B cell (primary cell): ENCODE measurements at regions not wholly inside any gene's neighbourhood (a gene's known extent, or its start where the extent isn't known, plus 50 kb on each side); places are given as distances from the start of the nearest gene placed in this dataset.

Source experiments
- ATAC-seq: fragments of 200-7000 bp; cut with Tn5 transposase; one replicate; pipeline ENCODE4 v1.10.0; 2021; ENCODE audit warnings: low read depth, mild to moderate bottlenecking, moderate number of reproducible peaks, moderate library complexity
- CTCF ChIA-PET: fragments of 350-600 bp; sonication (Branson Sonifier 250); formaldehyde crosslinking; loops from one replicate; lab custom pipeline; 2021; ENCODE audit warnings: antibody characterized with exemption, inconsistent platforms; lab: Charles Lee
- POLR2A ChIA-PET: fragments of 350-600 bp; sonication (Branson Sonifier 250); formaldehyde crosslinking; loops from one replicate; lab custom pipeline; 2021; ENCODE audit warnings: antibody characterized with exemption; lab: Charles Lee
- DNase-seq: peaks from one replicate; pipeline ENCODE4 v3.0.0; 2013
- H2AFZ ChIP-seq: 2 replicates; pipeline ENCODE4 v1.6.1; 2012; ENCODE audit warnings: mild to moderate bottlenecking, low read depth, low read length; ENCODE audit not compliant: insufficient read depth, poor library complexity, severe bottlenecking
- H3K27ac ChIP-seq, 2 donors: 1 replicate in 1 of 2; 2 replicates in 1 of 2; pipeline ENCODE4 v1.5.1; 2012 to 2013; ENCODE audit warnings: low read length in 2 of 2, mild to moderate bottlenecking in 2 of 2, moderate library complexity in 1 of 2
- H3K27me3 ChIP-seq, 4 experiments: fragments of 200-600 bp in 1 of 4; sonication (generic) in 1 of 4; replicated peaks in 1 of 4; 1 replicate in 2 of 4; 2 replicates in 2 of 4; pipeline versions ENCODE4 v1.6.1 to v1.7.0; 2013 to 2016; ENCODE audit warnings: low read length in 3 of 4, mild to moderate bottlenecking in 2 of 4, mixed read lengths in 1 of 4, moderate library complexity in 1 of 4; ENCODE audit not compliant: insufficient read depth in 4 of 4, control insufficient read depth in 3 of 4; ENCODE audit errors: control extremely low read depth in 1 of 4
- H3K36me3 ChIP-seq, 2 experiments: replicated peaks in 1 of 2; 1 replicate in 1 of 2; 2 replicates in 1 of 2; pipeline versions ENCODE4 v1.6.1 to v1.7.1; 2013; ENCODE audit warnings: low read length in 1 of 2; ENCODE audit not compliant: insufficient read depth in 2 of 2, control insufficient read depth in 1 of 2; ENCODE audit errors: control extremely low read depth in 1 of 2, extremely low read depth in 1 of 2
- H3K4me1 ChIP-seq, 2 donors: fragments of 200-600 bp in 1 of 2; sonication (generic) in 1 of 2; 1 replicate in 1 of 2; 2 replicates in 1 of 2; pipeline versions ENCODE4 v1.5.1 to v1.6.1; 2013 to 2017; ENCODE audit warnings: low read length in 2 of 2; ENCODE audit not compliant: control insufficient read depth in 2 of 2, insufficient read depth in 2 of 2
- H3K4me2 ChIP-seq: replicated peaks from 2 replicates; pipeline ENCODE3; 2012; ENCODE audit warnings: mild to moderate bottlenecking, low read depth, low read length; ENCODE audit not compliant: poor library complexity, severe bottlenecking
- H3K4me3 ChIP-seq, 5 experiments: fragments of 200-600 bp in 1 of 5; sonication (generic) in 1 of 5; 1 replicate in 3 of 5; 2 replicates in 2 of 5; pipeline versions ENCODE4 v1.5.1 to v1.7.0; 2011 to 2016; ENCODE audit warnings: low read length in 4 of 5, mild to moderate bottlenecking in 4 of 5, low read depth in 2 of 5, control low read depth in 1 of 5, moderate library complexity in 1 of 5; ENCODE audit not compliant: insufficient read depth in 1 of 5; ENCODE audit errors: control extremely low read depth in 1 of 5, extremely low read depth in 1 of 5
- H3K79me2 ChIP-seq: fragments of 200-600 bp; sonication (generic); one replicate; pipeline ENCODE4 v1.6.0; 2016; ENCODE audit warnings: low read length; ENCODE audit not compliant: control insufficient read depth, insufficient read depth
- H3K9ac ChIP-seq: fragments of 200-600 bp; sonication (generic); 2 replicates; pipeline ENCODE4 v1.6.1; 2017; ENCODE audit warnings: mild to moderate bottlenecking, low read length, moderate library complexity
- H3K9me3 ChIP-seq, 3 donors: one replicate each; pipeline versions ENCODE4 v1.6.1 to v1.7.1; 2013; ENCODE audit warnings: low read length in 2 of 3; ENCODE audit not compliant: control insufficient read depth in 2 of 3, insufficient read depth in 1 of 3; ENCODE audit errors: control extremely low read depth in 1 of 3
- H4K20me1 ChIP-seq: 2 replicates; pipeline ENCODE4 v1.6.0; 2012; ENCODE audit warnings: mild to moderate bottlenecking, low read length; ENCODE audit not compliant: insufficient read depth, control insufficient read depth, poor library complexity, severe bottlenecking
- H3K27ac Mint-ChIP-seq: one replicate; pipeline ENCODE4 v1.8.0; 2021; ENCODE audit warnings: mixed read lengths
- H3K27me3 Mint-ChIP-seq: one replicate; pipeline ENCODE4 v1.8.0; 2021; ENCODE audit warnings: mixed read lengths
- H3K4me1 Mint-ChIP-seq: one replicate; pipeline ENCODE4 v1.8.0; 2021; ENCODE audit warnings: mixed read lengths
- H3K4me3 Mint-ChIP-seq: one replicate; pipeline ENCODE4 v1.8.0; 2021; ENCODE audit warnings: mixed read lengths
- H3K9me3 Mint-ChIP-seq: one replicate; pipeline ENCODE4 v1.8.0; 2022; ENCODE audit warnings: mixed read lengths; ENCODE audit not compliant: insufficient read depth
- EZH2 ChIP-seq: IDR thresholded peaks from 2 replicates; pipeline ENCODE4 v1.6.1; 2012; ENCODE audit warnings: borderline replicate concordance, low read depth, mild to moderate bottlenecking, moderate library complexity, low read length; ENCODE audit not compliant: insufficient read depth, poor library complexity, severe bottlenecking
- WGBS: methylation state at CpG from one replicate; pipeline ENCODE4 v1.1.5; 2013; ENCODE audit warnings: missing lambda C conversion rate; ENCODE audit not compliant: insufficient coverage; 5-methylcytosine and 5-hydroxymethylcytosine counted together
- intact Hi-C: fragments of 100-400 bp; cut with micrococcal nuclease; formaldehyde crosslinking; loops from one replicate; pipeline ENCODE4 v1.10.0; 2022
- TF ChIP-seq, protein P1 (sequence below): fragments of 200-600 bp; IDR thresholded peaks from one replicate; pipeline ENCODE4 v1.8.0; 2022; ENCODE audit warnings: antibody characterized with exemption, mild to moderate bottlenecking

DNA sequence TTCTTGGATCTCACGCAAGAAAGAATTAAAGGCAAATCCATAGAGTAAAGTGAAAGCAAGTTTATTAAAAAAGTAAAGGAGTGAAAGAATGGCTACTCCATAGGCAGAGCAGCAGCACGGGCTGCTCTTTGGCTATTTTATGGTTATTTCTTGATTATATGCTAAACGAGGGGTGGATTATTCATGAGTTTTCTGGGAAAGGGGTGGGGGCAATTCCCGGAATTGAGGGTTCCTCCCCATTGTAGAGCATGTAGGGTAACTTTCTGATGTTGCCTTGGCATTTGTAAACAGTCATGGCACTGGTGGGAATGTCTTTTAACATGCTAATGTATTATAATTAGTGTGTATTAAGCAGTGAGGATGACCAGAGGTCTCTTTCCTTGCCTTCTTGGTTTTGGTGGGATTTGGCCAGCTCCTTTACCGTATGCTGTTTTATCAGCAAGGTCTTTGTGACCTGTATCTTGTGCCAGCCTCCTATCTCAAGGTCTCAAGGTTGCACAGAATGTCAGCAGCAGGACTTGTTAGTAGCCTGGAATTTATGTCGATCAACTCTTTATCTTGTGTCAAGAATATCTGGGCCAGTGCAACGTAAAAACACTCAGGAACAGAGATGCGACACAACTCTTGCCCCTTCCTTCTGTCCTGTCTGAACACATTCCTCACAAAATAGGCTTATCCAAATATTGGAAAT is 931.4 kb downstream of the QKI start:
- no peak for ATAC-seq
- Mint-ChIP-seq H3K27ac (no peak overlapping the region), H3K9me3 (peaks cover 6% of the 10 kb centered on the region), H3K4me3 (no peak overlapping the region), H3K4me1 (no peaks in the 10 kb centered on the region), H3K27me3 (no peaks in the 10 kb centered on the region)
- no peak overlapping the region for H3K9ac ChIP-seq
- TF ChIP-seq EZH2, result no peak
- TF ChIP-seq, protein P1, sequence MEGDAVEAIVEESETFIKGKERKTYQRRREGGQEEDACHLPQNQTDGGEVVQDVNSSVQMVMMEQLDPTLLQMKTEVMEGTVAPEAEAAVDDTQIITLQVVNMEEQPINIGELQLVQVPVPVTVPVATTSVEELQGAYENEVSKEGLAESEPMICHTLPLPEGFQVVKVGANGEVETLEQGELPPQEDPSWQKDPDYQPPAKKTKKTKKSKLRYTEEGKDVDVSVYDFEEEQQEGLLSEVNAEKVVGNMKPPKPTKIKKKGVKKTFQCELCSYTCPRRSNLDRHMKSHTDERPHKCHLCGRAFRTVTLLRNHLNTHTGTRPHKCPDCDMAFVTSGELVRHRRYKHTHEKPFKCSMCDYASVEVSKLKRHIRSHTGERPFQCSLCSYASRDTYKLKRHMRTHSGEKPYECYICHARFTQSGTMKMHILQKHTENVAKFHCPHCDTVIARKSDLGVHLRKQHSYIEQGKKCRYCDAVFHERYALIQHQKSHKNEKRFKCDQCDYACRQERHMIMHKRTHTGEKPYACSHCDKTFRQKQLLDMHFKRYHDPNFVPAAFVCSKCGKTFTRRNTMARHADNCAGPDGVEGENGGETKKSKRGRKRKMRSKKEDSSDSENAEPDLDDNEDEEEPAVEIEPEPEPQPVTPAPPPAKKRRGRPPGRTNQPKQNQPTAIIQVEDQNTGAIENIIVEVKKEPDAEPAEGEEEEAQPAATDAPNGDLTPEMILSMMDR, result no peak
- ChIA-PET POLR2A (no interaction called here), CTCF (no interaction called here)
- H3K79me2 ChIP-seq, result no peaks in the 10 kb centered on the region
- H3K4me3 ChIP-seq, result no peak overlapping the region
- no peaks in the 10 kb centered on the region for H3K36me3 ChIP-seq
- WGBS, result 74% methylated on average over 6 of the region's 8 CpGs
- no peak for DNase-seq
- H4K20me1 ChIP-seq, result no peaks in the 10 kb centered on the region
- no peak overlapping the region for H3K27ac ChIP-seq
- H3K4me2 ChIP-seq, result no peak overlapping the region
- H3K9me3 ChIP-seq, result peaks cover 0 to 5% (median 0%) of the 10 kb centered on the region in 3 donors
- no peaks in the 10 kb centered on the region for H3K4me1 ChIP-seq
- intact Hi-C loops, result no loop called here
- H2AFZ ChIP-seq, result no peak overlapping the region
- H3K27me3 ChIP-seq, result no peaks in the 10 kb centered on the region

- no peak overlapping the region for H3K4me3 Mint-ChIP-seq
- peaks cover 6% of the 10 kb centered on the region for H3K9me3 Mint-ChIP-seq
- ChIA-PET CTCF (no interaction called here), POLR2A (no interaction called here)
- H3K4me2 ChIP-seq, result no peak overlapping the region
- intact Hi-C loops, result no loop called here
- peaks cover 0 to 5% (median 0%) of the 10 kb centered on the region in 3 donors for H3K9me3 ChIP-seq
- no peak overlapping the region for H3K27ac ChIP-seq
- no peak for DNase-seq
- no peak overlapping the region for H3K27ac Mint-ChIP-seq
- H3K36me3 ChIP-seq, result no peaks in the 10 kb centered on the region
- ATAC-seq, result no peak
- H3K27me3 Mint-ChIP-seq, result no peaks in the 10 kb centered on the region
- H3K79me2 ChIP-seq, result no peaks in the 10 kb centered on the region
- no peaks in the 10 kb centered on the region for H3K27me3 ChIP-seq
- H2AFZ ChIP-seq, result no peak overlapping the region
- H3K4me1 Mint-ChIP-seq, result no peaks in the 10 kb centered on the region
- no peaks in the 10 kb centered on the region for H3K4me1 ChIP-seq
- TF ChIP-seq, protein P1, result no peak
- TF ChIP-seq EZH2, result no peak
- H3K9ac ChIP-seq, result no peak overlapping the region
- no peaks in the 10 kb centered on the region for H4K20me1 ChIP-seq
- no CpG with 5 or more reads among the region's 3 CpGs for WGBS
- no peak overlapping the region for H3K4me3 ChIP-seq
These were observed 930.8 kb downstream of the QKI start for GRCh38 chr6:164345327-164345726.
